ENCODE measurements at regions not wholly inside any gene's neighbourhood (a gene's known extent, or its start where the extent isn't known, plus 50 kb on each side); places are given as distances from the start of the nearest gene placed in this dataset.

- no peak for DNase-seq (ENCODE audit: low read depth)
Observed at GRCh38 chr6:9482030-9482738, 932.7 kb downstream of the TFAP2A start.

GRCh38 chr6:9481292-9482029 lies 933.4 kb downstream of the TFAP2A start:
- no peak for DNase-seq (ENCODE audit: low read depth)

GRCh38 chr6:9468277-9468676 lies 946.6 kb downstream of the TFAP2A start:
- DNase-seq (ENCODE audit: low read depth): no peak

GRCh38 chr6:9467741-9468140 lies 947.1 kb downstream of the TFAP2A start:
- no peak for DNase-seq (ENCODE audit: low read depth)

GRCh38 chr6:9464583-9464982 lies 950.3 kb downstream of the TFAP2A start:
- DNase-seq (ENCODE audit: low read depth): no peak

- DNase-seq (ENCODE audit: low read depth): no peak
Observed at GRCh38 chr6:9463311-9463710, 951.6 kb downstream of the TFAP2A start.

DNA sequence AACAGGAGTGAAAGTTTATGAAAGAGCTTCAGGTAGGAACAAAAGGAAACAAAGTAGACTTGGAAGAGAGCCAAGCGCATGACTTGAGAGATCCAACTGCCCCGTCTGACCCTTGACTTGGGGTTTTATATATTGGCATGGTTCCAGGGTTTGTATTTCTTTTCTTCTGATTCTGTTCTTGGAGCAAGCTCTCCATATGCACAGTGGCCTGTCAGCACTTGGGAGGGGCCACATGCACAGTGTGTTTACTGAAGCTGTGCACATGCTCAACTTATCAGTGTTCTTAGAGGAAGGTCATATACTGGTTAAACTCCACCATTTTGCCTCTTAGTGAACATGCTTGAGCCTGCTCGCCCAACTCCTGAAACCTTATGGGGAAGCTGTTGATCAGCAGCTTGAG lies 953.7 kb downstream of the TFAP2A start:
- no peak for DNase-seq (ENCODE audit: low read depth)

GRCh38 chr6:9458424-9458823 lies 956.5 kb downstream of the TFAP2A start:
- no peak for DNase-seq (ENCODE audit: low read depth)

- no peak for DNase-seq (ENCODE audit: low read depth)
Observed at GRCh38 chr6:9455864-9456658, 958.8 kb downstream of the TFAP2A start.

DNA sequence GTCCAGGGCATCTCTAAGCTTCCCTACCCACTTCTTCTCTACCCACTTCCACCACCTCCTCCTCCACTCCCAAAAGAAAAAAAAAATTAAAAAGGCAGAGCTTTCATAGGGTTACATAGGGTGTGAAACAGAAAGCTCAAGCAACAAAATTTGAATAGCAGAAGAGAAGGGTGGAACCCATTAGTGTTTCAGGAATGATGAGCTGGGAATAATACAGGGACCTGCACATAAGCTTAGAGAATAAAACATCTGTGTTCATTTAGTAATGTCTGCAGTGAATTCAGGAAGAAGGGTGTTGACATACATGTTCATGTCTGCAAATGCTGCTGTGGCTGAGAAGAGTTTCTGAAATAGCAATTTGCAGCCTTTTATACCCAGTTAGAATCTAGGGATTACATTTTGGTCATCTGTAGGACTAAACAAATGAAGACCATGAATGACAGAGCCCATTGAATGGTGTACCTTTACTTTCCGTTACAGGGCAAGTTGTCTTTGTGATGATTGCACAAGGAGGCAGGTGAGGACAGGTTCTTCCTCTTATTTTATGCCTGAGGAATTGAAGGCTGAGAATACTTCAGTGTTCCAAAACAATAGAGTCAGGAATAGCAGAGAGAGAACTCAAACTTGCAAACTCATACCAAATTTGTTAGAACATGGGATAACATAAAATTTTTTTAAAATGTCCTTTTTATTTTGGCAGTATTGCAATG lies 975.1 kb downstream of the TFAP2A start:
- no peak for DNase-seq (ENCODE audit: low read depth)

- no peak for DNase-seq (ENCODE audit: low read depth)
Observed at GRCh38 chr6:9437836-9438235, 977.0 kb downstream of the TFAP2A start.

- no peak for DNase-seq (ENCODE audit: low read depth)
Observed at GRCh38 chr6:9435281-9435680, 979.6 kb downstream of the TFAP2A start.

DNA sequence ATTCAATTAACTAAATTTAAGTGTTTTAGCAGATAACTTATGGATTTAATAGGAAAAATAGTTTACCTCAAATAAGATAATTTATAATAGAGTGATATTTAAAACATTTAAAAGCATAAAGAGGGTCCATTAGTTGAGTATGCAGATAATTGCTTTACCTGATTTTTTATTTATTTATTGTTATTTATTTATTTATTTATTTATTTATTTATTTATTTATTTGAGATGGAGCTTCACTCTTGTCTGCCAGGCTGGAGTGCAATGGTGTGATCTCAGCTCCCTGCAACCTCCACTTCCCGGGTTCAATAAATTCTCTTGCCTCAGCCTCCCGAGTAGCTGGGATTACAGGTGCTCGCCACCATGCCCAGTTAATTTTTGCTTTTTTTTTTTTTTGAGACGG lies 982.9 kb downstream of the TFAP2A start:
- no peak for DNase-seq (ENCODE audit: low read depth)

DNA sequence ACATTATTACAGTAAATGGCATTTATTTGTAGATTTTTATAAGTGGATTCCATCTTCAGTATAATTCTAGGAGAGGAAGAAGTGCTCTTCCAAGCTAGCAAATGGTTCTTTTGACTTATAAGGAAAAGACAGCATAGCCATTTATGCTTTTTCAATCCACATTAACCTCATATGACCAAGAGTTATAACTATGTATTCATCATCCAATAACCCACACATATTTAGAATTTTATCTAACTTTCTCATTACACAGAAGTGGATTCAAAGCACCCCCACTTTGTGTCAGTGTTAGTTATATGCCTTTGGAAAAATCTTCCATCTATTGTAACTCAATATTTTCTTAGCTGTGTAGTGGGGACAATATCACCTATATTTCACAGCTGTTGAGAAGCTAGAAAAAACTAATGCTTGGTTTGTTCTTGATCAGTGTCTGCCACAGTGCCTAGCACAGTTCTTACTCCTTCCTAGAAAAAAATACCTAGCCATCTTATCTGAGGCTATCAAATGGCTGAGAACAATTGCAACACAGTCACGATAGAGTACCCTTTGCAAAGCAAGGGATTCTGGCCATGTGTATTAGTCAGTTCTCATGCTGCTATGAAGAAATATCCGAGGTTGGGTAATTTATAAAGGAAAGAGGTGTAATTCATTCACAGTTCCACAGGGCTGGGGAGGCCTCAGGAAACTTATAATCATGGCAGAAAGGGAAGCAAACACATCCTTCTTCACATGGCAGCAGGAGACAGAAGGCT lies 986.3 kb downstream of the TFAP2A start:
- no peak for DNase-seq (ENCODE audit: low read depth)

DNA sequence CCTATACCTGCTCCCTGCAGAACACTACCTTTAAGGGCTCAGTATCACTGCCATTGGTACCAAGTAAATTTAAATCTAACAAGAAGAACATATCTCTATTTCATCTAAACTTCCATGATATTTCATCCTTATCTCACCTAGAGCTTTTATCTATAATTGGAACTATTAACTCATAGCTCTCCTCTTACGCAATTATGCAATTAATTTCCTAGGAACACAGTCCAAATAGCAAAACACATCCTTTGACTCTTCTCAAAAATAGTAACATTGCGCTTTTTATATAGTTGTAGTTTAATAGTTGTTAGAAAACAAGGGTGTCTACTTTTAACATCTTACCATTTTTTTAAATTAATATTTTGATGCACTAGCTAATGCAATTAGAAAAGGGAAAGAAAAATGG lies 986.8 kb upstream of the SLC35B3 start:
- no peak for DNase-seq (ENCODE audit: low read depth)

- no peak for DNase-seq (ENCODE audit: low read depth)
Observed at GRCh38 chr6:9420316-9421015, 985.1 kb upstream of the SLC35B3 start.

GRCh38 chr6:9417400-9417799 lies 982.1 kb upstream of the SLC35B3 start:
- DNase-seq (ENCODE audit: low read depth): no peak

DNA sequence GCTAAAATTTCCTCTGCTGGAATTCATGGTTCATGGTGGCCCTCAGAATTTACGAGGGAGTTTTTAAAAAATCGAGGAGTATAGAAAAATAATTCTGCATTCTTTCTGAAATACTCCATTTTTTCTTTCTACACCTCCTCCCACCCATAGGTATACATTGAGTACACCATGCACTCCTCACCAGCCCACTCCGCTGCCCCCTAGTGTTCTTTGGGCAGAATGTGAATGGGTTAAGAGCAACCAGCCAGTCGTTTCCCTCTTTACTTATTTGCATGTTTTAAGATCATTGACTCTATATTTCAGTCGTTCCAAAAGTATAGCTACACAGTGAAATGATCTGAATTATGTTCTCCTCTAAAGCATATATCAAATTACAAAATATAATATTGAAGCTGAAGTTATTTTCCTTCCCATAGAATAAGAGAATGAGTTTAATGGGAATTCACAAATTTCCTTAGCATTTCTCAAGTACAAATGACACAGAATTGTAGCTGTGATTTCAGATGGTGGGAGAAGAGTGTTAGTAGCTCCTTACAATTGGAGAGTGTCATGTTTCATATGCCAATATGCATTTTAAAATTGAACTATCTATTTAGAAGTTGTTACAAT lies 977.7 kb upstream of the SLC35B3 start:
- DNase-seq (ENCODE audit: low read depth): no peak

- DNase-seq (ENCODE audit: low read depth): no peak
Observed at GRCh38 chr6:9409126-9409525, 973.8 kb upstream of the SLC35B3 start.

DNA sequence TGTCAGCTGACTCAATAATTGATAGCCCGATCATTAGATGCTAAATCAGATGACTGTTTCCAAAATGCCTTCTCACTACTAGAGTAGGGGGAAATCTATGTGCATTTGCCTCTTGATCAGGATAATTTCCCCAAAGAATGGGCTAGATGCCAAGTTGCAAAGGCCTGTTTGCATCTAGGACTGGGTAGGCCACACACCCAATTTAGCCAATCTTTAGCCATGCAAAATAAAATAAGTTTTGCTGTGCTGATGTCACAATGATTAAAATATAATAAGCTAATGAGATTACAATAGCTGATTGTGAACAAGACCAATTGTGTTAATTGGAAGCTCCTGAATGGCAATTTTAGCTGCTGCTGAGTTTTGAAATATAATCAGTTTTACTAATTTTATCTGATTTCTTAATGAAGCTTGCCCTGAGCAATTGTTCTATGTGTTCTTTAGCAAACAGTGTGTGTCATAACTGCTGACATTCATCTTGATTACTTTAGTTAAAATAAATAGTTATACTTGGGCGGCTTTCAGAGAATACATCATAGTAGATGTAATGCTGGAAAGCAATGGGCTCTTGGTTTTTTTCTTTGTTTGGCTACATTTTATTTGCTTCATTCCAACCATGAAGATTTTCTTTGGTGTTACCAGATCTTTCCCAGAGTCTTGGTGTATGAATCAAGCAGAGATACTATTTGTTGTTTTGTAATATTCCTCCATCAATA lies 973.2 kb upstream of the SLC35B3 start:
- DNase-seq (ENCODE audit: low read depth): no peak

Measured in activated T-helper 9 cell treated with anti-CD3 and anti-CD28 coated beads, Interleukin-2, amount 50 U/mL, for 16 hours (primary cell).